HEK293T (cell line): ENCODE measurements at regions not wholly inside any gene's neighbourhood (a gene's known extent, or its start where the extent isn't known, plus 50 kb on each side); places are given as distances from the start of the nearest gene placed in this dataset.

ENCODE experiments used
- CTCF ChIA-PET: fragments of 350-600 bp; formaldehyde crosslinking; extraction: SDS; loops from one replicate; lab custom pipeline; 2021; ENCODE audit warnings: antibody characterized with exemption, inconsistent platforms; lab: Yijun Ruan, JAX
- POLR2A ChIA-PET: fragments of 350-600 bp; formaldehyde crosslinking; extraction: SDS; loops from one replicate; lab custom pipeline; 2020; ENCODE audit warnings: antibody characterized with exemption, inconsistent platforms; lab: Yijun Ruan, JAX
- DNase-seq: peaks from one replicate; pipeline ENCODE4 v3.0.0; 2012; ENCODE audit warnings: mixed read lengths; ENCODE audit errors: extremely low spot score
- ARNT ChIP-seq: fragments of 450-650 bp; IDR thresholded peaks from 2 replicates; pipeline ENCODE4 v1.6.1; 2017; ENCODE audit warnings: mild to moderate bottlenecking
- BHLHE40 ChIP-seq: fragments of 450-650 bp; IDR thresholded peaks from 2 replicates; pipeline ENCODE4 v1.6.1; 2016; ENCODE audit warnings: mild to moderate bottlenecking, moderate library complexity, borderline replicate concordance
- CTBP1 ChIP-seq: fragments of 450-650 bp; IDR thresholded peaks from 2 replicates; pipeline ENCODE4 v1.6.1; 2016; ENCODE audit warnings: borderline replicate concordance
- ELF4 ChIP-seq: fragments of 450-650 bp; IDR thresholded peaks from 2 replicates; pipeline ENCODE4 v1.6.1; 2017; ENCODE audit warnings: antibody characterized with exemption
- FOXA1 ChIP-seq: fragments of 450-650 bp; IDR thresholded peaks from 2 replicates; pipeline ENCODE4 v1.6.1; 2016; ENCODE audit warnings: mild to moderate bottlenecking
- FOXK2 ChIP-seq: fragments of 450-650 bp; IDR thresholded peaks from 2 replicates; pipeline ENCODE4 v1.6.1; 2016; ENCODE audit warnings: mild to moderate bottlenecking
- FOXM1 ChIP-seq: fragments of 450-650 bp; IDR thresholded peaks from 2 replicates; pipeline ENCODE4 v1.6.1; 2017; ENCODE audit warnings: mild to moderate bottlenecking, borderline replicate concordance
- HDGF ChIP-seq: fragments of 450-650 bp; IDR thresholded peaks from 2 replicates; pipeline ENCODE4 v1.6.1; 2017; ENCODE audit warnings: antibody characterized with exemption, borderline replicate concordance
- L3MBTL2 ChIP-seq: fragments of 450-650 bp; conservative IDR thresholded peaks from 2 replicates; pipeline ENCODE4 v1.6.1; 2016; ENCODE audit warnings: mild to moderate bottlenecking
- LEF1 ChIP-seq: fragments of 450-650 bp; IDR thresholded peaks from 2 replicates; pipeline ENCODE4 v1.6.1; 2017; ENCODE audit warnings: mild to moderate bottlenecking, borderline replicate concordance
- NFRKB ChIP-seq: fragments of 450-650 bp; IDR thresholded peaks from 2 replicates; pipeline ENCODE4 v1.6.1; 2016; ENCODE audit warnings: mild to moderate bottlenecking, moderate library complexity
- SP1 ChIP-seq: fragments of 450-650 bp; IDR thresholded peaks from 2 replicates; pipeline ENCODE4 v1.6.1; 2017
- SUZ12 ChIP-seq: fragments of 450-650 bp; IDR thresholded peaks from 2 replicates; pipeline ENCODE4 v1.6.1; 2016; ENCODE audit warnings: mild to moderate bottlenecking
- TARDBP ChIP-seq: fragments of 450-650 bp; IDR thresholded peaks from 2 replicates; pipeline ENCODE4 v1.6.1; 2016
- ZNF384 ChIP-seq: fragments of 450-650 bp; IDR thresholded peaks from 2 replicates; pipeline ENCODE4 v1.6.1; 2016
- TF ChIP-seq, protein P1 (sequence below): fragments of 450-650 bp; IDR thresholded peaks from 2 replicates; pipeline ENCODE4 v1.6.1; 2016

DNA sequence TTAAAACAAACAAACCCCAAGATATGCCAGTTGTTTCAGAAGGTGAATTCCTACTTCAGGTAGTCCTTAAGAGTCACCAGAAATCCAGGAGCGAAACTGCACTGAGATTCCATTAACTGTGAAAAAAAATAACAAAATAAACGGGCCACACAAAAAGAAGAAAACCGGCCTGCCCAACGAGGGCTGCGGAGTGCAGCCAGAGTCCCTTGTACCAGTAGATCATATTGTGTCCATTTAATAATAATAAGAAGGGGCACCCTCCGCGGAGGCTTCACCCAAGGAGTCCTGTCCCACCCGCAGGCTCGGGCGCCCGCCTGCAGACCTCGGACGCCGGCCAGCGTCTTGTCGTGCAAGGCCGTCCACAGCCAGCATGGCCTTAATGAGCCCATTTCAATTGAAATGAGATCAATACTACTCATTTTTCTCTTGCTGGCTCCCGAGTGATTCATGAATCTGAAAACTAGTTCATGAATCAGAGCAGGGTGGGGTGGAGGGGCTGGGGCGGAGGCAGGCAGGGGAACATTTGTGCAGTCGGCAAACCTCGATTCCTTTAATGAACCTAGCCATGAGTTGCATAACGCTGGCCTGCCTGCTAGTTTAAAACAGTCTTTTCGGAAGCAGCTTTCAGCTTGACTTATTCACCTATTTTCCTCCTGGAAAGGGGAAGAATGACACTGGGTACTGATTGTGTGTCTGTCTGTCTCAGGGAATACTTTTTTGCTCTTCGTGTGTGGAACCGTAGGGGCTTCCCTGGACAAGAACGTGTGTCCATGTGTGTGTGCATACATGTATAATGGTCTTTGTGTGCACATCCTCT lies 113.1 kb upstream of the IRF2BP2 start:
- DNase-seq, result no peak
- ChIA-PET POLR2A (interaction anchor here (0.5 to 8.4 kb wide), 23 partner anchors 10 to 255 kb away, joined by 3 to 154 read pairs (median 5); partner anchors contain the start of gene IRF2BP2), CTCF (interaction anchor here (0.7 to 1.5 kb wide), 8 partner anchors 10 to 155 kb away, joined by 3 to 5 read pairs (median 4); no protein-coding TSS in a partner anchor)
- TF ChIP-seq, protein P1, sequence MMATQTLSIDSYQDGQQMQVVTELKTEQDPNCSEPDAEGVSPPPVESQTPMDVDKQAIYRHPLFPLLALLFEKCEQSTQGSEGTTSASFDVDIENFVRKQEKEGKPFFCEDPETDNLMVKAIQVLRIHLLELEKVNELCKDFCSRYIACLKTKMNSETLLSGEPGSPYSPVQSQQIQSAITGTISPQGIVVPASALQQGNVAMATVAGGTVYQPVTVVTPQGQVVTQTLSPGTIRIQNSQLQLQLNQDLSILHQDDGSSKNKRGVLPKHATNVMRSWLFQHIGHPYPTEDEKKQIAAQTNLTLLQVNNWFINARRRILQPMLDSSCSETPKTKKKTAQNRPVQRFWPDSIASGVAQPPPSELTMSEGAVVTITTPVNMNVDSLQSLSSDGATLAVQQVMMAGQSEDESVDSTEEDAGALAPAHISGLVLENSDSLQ, result no peak
- no peak for TF ChIP-seq HDGF
- no peak for TF ChIP-seq BHLHE40
- TF ChIP-seq FOXM1, result no peak
- no peak for TF ChIP-seq SP1
- TF ChIP-seq L3MBTL2, result no peak
- TF ChIP-seq TARDBP, result no peak
- TF ChIP-seq SUZ12, result no peak
- no peak for TF ChIP-seq ELF4
- TF ChIP-seq FOXK2, result no peak
- no peak for TF ChIP-seq ARNT
- no peak for TF ChIP-seq ZNF384
- TF ChIP-seq FOXA1, result no peak
- TF ChIP-seq LEF1, result no peak
- TF ChIP-seq CTBP1, result no peak
- no peak for TF ChIP-seq NFRKB

DNA sequence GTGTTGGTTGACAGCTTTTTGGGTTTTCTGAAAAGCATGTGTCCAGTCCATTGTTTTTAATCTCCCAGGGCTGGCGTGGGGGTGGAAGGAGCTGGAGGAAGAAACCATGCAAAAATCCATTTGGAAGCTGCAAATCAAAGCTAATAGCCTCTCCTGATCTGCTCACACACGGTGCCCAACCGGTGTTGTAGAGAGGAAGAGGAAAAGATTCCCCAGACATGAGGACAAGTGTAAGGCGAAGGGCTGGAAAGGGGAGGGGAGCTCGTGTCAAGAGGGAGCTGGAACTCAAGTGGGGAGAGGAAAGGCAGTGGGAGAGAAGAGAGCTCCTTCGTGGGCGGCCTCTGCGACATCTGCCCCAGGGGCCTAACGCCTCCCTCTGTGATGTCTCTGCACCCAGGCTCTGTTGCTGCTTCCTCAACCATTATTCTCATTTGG lies 112.3 kb upstream of the IRF2BP2 start:
- no peak for TF ChIP-seq L3MBTL2
- no peak for TF ChIP-seq SP1
- TF ChIP-seq TARDBP, result no peak
- TF ChIP-seq ARNT, result no peak
- no peak for TF ChIP-seq LEF1
- no peak for TF ChIP-seq HDGF
- TF ChIP-seq FOXK2, result no peak
- no peak for TF ChIP-seq FOXA1
- ChIA-PET POLR2A (interaction anchor here (0.9 to 8.4 kb wide), 8 partner anchors 11 to 255 kb away, joined by 3 to 154 read pairs (median 10); partner anchors contain the start of gene IRF2BP2), CTCF (interaction anchor here (0.8 to 1.5 kb wide), 4 partner anchors 9 to 111 kb away, joined by 3 to 4 read pairs (median 3); no protein-coding TSS in a partner anchor)
- DNase-seq, result no peak

DNA sequence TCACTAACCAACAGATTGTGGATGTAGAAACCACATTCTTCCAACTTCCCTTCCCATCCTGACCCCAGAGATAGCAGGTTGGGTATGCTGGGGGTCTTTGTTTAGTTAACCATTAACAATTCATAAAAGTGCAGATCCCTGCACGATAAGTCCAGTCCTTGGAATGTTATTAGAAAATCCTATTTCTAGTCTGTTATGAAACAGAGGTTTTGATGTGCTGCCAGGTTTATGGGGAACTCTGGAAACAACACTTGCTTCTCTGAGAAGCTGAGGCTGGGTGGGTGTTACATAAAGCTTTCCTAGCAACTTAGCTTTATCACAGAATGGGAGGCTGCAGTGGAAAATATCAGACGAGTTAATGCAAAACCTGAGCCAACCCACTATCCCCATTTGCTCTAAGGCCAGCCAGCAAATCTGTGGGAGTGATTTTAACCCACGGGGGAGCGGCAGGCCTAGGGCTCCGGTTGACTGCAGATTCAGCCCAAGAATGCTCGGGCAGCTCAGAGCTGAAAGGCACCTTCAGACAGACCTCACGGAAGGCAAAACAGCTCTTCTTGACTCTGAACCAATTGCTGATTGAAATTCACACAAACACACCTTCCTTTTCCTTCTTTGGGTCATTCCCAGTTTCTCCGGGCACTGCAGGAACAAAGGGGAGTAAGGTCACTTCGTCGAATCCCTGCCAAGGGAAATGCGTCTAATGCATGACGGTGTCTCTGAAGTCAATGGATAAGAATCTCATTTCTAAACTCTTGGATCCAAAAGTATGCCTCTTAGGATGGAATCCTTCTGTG lies 111.7 kb upstream of the IRF2BP2 start:
- TF ChIP-seq ARNT, result no peak
- no peak for TF ChIP-seq BHLHE40
- no peak for TF ChIP-seq TARDBP
- no peak for TF ChIP-seq HDGF
- no peak for TF ChIP-seq ELF4
- no peak for TF ChIP-seq ZNF384
- TF ChIP-seq SP1, result no peak
- TF ChIP-seq SUZ12, result no peak
- TF ChIP-seq FOXA1, result no peak

DNA sequence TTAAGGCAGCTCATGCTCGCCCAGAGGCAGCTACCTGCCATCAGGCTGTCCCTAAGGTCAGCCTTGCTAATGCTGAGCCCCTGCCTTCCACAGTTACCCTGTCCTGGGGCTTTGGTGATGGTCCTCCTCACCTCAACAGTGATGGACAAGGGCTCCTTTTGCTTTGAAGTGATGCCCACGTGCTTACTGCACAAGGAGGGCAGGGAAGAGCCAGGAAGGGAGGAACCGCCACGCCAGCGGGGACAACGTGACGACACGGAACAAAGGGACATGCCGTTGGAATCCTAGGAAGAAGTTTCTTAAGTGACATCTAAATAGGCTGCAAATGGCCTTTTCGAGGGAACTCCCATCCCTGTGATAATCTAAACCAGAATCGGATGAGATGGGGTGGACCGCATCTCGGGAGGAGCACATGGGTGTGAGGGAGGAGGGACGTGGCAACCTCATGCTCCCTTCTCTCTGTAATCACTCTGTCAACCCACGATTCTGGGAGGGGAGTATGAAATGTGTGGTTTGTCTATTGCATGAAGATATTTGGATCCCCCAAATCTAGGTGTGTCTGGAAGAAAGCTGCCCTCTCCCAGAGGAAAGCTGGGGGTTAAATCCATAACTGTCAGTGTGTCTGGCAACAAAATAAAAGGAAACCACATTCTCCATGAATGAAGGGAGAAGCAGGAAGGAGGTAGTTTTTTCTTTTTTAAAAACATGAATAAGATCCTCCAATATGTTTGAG lies 110.9 kb upstream of the IRF2BP2 start:
- CTCF ChIA-PET, result interaction anchor here (0.6 kb wide), 1 partner anchor 97 kb away, joined by 3 read pairs; no protein-coding TSS in a partner anchor
- no peak for TF ChIP-seq FOXA1
- TF ChIP-seq SUZ12, result no peak
- no peak for TF ChIP-seq CTBP1
- TF ChIP-seq BHLHE40, result no peak
- TF ChIP-seq FOXM1, result no peak
- TF ChIP-seq ARNT, result no peak
- TF ChIP-seq TARDBP, result no peak
- no peak for TF ChIP-seq HDGF
- no peak for TF ChIP-seq FOXK2
- TF ChIP-seq, protein P1, result no peak
- no peak for TF ChIP-seq ELF4
- TF ChIP-seq NFRKB, result no peak
- TF ChIP-seq SP1, result no peak
- no peak for TF ChIP-seq LEF1
- DNase-seq, result no peak
- POLR2A ChIA-PET, result interaction anchor here (0.6 to 8.4 kb wide), 7 partner anchors 9 to 205 kb away, joined by 3 to 154 read pairs (median 4); partner anchors contain the start of gene IRF2BP2

More for the DNA sequence above, 111.7 kb upstream of the IRF2BP2 start:
- POLR2A ChIA-PET, result interaction anchor here (0.6 to 8.4 kb wide), 8 partner anchors 10 to 256 kb away, joined by 3 to 154 read pairs (median 4); partner anchors contain the start of gene IRF2BP2
- CTCF ChIA-PET, result interaction anchor here (1.0 to 1.5 kb wide), 3 partner anchors 9 to 105 kb away, joined by 3 to 4 read pairs (median 3); no protein-coding TSS in a partner anchor
- no peak for DNase-seq
